GM21367 (cell line): ENCODE measurements at regions not wholly inside any gene's neighbourhood (a gene's known extent, or its start where the extent isn't known, plus 50 kb on each side); places are given as distances from the start of the nearest gene placed in this dataset.
"Not testable (repeated sequence)": the region's sequence is repeated elsewhere in the genome, so short reads cannot be mapped to it uniquely, and the experiment has no call there.

Experiments
- ATAC-seq: cut with Tn5 transposase; IDR thresholded peaks from one replicate; pipeline ENCODE4 v1.9.1; 2021; ENCODE audit not compliant: unreplicated experiment

DNA sequence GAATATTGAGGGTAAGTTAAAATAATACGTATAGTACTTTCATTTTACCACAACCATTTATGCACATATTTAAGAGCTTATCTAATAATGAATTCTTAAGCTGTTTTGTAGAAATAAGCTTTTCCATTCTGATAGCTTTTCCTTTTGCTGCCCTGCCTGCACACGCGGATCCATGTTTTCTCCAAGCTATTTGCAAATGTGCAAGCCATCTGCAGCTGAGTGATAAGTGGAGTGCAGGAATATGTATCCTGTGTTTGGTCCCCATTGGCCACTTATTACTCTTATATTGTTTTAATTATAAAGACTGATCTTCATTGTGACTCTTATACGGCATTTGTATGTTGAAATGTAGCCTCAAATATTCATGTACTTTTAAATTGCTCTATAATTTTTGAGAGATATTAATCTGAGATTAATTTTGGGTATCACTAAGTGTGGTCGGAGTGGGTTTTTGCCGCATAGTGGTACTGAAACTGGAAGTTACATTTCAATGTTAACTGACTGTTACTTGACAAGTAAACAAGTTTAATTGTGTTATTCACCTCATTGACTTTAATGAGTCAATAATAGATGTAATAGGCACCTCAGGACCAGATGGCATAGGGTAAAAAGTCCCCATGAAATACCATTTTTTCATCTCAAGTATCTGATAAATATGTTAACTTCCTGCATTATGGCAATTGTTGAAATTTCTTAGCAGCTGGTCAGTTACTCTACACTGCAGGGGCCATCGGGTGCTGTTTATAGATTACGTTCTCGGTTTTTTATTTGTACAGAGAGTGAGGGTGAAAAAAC is 1567.4 kb downstream of the EFNB2 start:
- no peak for ATAC-seq

DNA sequence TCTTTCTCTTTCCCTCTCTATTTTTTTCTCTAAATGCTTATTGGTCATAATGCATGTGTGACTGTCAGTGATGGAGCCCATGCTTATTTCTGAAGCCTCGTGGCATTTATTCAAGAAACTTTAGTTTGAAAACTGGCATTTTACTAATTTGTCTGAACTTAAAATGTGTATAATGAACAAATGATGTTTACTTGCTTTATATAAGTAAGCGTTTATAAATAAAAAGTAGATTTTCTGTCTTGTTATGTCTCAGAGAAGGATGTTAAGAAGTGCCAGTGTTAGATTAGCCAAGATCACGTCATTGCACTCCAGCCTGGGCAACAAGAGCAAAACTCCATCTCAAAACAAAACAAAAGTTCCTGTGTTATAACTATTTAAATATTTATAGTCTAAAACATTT is 1568.1 kb downstream of the EFNB2 start:
- no peak for ATAC-seq

DNA sequence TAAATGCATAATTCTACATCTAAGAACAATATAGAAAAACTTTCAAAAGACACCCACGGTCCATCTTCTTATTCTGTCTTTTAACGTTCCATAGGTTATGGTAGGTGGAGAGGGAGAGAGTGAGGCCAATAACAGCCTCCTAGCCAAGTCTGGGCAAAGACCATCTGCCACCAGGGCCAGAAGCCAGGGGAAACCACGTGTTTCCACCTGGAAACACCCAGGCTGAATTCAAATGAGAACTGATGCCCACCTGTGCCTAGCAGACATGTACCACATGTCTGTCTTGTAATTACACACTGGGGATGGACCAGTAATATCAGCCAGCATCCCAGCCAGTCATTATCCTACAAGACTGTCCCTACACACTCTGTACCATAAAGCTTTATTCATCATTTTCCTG is 1573.1 kb downstream of the EFNB2 start:
- no peak for ATAC-seq

DNA sequence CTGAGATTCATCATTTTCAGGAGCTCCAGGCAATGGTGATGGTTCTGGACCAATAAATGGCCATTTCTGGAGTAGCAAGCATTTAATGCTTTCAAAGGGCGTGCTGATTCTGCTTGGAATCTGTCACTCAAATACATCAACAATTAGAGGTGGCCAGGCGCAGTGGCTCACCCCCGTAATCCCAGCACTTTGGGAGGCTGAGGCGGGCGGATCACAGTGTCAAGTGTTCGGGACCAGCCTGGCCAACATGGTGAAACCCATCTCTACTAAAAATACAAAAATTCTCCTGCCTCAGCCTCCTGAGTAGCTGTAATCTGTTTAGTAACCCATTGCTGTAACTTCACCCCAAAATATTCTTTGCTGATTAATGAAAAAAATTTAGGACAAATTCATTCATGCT is 1574.2 kb downstream of the EFNB2 start:
- no peak for ATAC-seq

DNA sequence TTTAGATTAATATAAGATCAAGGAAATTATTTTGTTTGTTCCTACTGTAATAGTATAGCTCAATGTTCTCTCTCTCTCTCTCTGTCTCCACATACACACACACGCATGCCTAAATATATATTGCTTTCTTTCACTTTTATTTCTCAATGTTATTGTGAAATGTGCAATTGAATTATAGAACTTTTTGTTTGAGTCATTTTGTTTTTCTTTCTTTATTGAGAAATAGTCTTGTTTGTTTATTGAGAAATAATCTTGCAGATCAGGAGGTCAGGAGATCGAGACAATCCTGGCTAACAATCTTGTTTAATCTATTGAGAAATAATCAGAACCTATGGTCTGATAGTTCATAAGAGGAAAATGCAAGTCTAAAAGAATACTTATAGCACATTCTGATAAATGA is 1581.3 kb downstream of the EFNB2 start:
- no peak for ATAC-seq

DNA sequence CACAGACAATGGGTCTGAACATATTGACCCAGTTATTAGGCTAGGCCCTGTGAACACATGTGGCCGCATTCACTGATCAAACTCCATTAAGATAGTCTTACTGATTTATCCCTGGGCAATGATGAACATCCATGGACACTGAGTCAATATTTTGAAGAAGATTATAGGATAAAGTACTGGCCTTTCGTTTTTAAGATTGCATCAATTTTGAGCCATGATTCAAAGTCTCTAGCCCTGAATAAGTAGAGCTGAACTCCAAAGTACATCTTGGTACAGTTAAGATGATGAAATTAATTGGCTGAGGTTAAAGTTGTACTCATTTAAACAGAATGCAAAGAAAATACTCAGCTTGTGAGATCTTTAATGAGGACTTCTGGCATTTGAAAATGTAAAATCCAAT is 1581.9 kb downstream of the EFNB2 start:
- ATAC-seq: no peak

DNA sequence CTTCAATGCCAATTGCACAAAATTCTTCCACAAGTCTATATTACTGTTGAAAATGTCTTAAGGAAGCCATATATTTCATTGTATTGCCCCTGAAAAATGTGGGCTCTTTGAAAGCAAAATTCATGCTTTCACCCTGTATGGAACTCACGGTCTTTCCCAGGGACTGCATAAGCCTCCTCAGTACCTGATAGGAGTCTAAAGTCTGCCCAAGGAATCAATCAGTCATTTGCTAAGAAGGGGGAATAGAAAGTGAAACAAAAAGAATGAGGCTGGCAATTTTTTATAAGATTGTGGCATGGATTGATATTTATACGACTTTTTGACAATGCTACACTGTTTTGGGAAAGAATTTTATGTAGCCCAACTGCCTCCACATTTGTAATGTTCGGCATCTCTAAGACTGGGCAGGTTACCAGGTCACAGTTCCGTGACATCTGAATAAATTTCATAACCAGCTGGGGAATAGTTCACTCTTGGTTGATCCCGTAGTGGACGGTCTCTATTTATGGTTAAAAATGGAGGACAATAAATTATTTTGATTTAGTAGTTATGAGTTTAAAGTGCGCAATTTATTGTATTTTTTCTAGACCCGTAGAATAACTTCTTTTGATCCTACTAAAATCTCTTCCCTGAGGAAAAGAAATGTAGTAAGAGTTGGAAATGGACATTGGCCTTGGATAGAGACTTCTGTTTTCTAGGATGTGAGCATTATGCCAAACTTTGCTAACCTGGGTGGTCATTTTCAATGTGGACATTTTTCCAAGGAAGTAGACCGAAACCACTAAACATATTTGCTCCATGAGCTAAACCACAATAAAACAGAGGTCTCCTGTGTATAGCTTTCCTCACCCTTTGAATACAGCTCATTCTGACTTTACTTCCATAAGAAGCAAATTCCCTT is 1585.4 kb downstream of the EFNB2 start:
- ATAC-seq: no peak

DNA sequence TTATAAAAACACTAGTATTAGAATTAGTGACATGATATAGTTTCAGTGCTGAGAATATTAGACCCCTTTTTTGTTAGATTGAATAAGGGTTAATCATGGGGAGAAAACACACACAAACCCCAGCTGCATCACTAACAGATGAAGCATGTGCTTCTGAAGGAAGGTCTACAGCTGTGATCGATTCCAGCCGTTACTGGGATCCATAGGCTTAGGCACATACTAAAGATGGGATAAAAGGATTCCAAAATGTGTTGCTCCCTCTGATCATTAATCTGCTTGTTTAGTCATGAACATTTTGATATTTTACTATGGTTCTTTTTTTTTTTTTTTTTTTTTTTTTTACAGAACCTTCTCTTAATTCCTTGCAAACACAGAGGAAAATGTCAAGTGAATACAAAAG is 1591.3 kb downstream of the EFNB2 start:
- no peak for ATAC-seq

DNA sequence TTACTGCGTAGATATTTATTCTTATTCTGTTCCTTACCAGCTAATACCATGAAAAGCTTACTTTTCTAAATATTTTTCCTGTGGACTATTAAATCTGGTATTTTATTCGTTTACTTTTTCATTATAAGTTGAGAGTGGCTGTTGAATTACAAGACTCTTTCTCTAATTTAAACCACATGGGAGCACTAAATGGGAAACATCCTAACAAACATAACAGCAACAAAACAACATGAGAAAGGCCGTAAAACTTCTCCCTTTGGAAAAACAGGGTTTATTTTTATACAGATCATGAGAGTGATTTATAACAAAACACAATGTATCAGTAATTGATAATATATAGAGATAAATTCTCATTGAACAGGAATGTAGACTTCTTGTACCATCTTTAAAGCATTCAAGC is 1592.1 kb downstream of the EFNB2 start:
- ATAC-seq: no peak

DNA sequence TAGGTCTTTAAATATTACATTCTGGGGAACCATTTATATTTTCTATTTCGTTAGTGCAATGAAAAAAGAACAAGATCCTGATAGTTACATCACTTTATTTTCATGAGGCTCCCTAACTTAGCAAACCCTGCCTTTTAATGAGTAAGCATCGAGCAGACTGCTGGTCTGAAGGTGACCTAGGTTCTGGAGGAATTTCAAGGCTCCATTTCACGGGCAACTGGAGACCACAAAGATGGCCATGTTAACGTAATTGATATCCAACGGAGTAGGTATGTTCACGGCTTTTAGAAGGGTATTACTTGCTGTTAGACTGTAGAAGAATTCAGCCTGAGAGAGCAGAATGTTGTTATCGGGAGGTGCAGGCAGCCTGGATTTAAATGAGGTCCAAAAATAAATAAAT is 1597.6 kb downstream of the EFNB2 start:
- no peak for ATAC-seq

DNA sequence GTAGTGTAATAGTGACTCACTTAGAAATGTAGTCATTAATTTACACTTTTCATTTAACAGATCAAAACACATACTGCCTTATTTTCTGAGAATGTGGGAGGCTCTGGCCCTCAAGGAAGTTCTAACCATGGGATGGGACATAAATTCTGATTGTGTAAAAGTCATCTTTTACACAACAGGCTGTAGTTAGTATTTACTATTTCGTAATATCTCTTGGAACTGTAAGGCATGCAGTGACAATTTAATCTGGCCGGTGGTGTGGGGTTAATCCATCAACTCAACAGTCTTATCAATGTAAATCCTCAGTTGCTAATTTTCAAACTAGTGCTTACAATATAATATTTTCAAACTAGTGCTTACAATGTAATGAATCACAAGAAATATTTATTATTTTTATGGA is 1599.2 kb downstream of the EFNB2 start:
- no peak for ATAC-seq

DNA sequence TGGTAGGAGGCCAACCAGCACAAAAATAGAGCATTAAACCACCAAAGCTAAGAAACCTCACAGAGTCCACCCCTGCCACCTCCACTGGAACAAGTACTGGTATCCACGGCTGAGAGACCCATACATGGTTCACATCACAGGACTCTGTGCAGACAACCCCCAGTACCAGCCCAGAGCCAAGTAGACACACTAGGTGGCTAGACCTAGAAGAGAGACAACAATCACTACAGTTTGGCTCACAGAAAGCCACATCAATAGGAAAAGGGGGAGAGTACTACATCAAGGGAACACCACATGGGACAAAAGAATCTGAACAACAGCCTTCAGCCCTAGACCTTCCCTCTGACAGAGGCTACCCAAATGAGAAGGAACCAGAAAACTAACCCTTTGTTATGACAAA is 1614.9 kb downstream of the EFNB2 start:
- not testable (repeated sequence) for ATAC-seq

DNA sequence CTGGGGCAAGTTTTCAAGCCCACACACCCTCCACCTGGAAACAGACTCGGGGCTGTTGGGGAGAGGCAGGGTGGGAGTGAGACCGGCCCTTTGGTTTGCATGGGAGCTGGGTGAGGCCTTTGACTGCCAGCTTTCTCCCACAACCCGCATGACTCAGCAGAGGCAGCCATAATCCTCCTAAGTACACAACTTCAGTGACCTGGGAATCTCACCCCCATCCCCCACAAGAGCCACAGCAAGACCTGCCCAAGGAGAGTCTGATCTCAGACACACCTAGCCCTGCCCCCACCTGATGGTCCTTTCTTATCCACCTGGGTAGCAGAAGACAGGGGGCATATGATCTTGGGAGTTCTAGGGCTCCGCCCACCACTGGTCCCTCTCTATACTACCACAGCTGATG is 1615.4 kb downstream of the EFNB2 start:
- no peak for ATAC-seq

DNA sequence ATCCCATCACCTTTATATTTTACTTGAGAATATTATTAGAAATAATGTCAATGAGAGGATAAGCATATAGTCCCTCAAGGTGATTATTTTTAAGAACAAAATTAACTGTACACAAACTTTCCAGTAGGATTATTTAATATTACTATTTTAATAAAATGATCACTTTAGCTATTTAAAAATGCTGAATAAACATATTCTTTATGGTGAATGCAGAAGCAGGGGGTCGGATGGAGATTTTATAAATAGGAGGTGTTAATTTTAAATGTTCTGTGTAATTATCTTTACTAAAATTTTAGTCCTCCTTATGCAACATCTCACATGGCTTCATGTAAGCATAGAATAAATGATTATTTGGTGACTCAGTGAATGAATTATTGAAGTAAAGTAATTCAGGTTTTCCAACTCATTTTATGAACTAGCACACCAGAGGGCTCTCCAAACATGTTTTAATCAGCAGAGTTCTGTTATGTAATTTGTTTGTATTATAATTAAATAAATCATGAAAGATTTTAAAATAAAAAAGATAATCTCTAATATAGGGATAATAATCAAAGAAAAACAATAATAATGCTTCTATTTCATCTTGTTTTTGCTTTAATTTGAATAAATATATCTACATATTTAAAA is 1635.2 kb downstream of the EFNB2 start:
- ATAC-seq: no peak

DNA sequence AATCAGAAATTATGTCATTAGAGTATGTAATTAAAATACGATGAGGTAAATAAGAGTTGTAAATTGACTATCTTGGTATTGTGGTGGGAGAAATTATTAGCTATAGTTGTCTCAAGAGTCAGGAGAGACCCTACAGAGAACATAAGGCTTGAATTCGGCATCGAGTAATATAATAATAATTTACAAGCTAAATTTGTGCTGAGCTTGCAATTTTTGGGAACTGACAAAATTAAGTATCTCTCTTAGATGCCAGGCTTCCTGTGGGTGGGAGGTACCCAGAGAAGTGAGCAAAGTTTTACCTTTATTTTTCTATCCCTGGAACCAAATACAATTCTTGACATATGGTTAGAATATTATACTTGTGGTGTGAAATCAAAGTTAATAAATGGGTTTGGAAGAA is 1637.0 kb downstream of the EFNB2 start:
- no peak for ATAC-seq

DNA sequence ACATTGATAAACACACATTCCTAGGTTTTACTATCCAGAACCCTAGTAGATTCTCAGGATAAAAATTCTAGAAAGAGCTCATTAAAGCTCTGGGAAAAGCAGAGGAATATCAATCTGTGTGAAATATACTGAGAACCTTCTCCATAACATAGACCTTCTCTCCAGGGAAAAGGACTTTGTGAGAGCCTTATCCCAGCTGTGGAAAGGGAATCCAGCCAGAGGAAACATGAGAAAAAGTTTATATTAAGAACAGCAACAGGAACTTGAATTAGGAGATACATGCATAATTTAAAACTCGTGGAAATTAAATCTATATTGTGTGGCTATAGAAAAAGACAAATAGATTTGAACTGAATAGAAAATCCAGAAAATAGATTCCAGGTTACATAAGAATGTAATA is 1639.9 kb downstream of the EFNB2 start:
- no peak for ATAC-seq

DNA sequence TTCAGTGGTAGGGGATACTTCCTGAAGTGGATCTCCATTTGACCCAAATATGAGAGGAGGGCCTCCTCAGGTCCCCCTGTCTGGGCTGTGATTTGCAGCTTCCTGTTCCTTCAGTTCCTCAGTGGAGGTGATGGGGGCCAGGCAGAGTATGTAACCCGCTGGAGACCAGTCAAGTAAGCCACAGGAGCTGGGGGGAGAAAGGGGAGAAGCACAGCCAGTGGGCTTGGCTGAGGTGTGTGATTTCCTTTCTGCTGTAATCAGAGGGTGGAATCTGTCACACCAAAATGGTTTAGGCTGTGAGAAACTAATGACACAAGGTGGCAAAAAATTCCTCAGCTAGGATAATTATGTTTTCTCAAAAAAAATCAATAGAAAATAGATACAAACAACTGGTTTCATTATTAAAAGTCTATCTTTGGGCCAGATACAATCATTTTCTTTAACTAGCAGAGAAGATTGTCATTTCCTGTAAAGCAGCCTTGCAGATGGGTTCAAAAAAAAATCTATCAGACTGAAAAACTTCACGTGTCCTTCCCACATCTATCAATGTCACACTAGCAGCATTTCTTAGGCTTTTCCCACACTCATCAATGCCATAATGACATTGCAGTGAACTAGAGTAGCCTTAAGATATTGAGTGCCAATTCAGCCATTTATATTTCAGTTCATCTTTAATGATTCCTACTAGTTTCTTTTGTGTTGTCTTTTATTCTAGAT is 1660.3 kb downstream of the EFNB2 start:
- no peak for ATAC-seq

DNA sequence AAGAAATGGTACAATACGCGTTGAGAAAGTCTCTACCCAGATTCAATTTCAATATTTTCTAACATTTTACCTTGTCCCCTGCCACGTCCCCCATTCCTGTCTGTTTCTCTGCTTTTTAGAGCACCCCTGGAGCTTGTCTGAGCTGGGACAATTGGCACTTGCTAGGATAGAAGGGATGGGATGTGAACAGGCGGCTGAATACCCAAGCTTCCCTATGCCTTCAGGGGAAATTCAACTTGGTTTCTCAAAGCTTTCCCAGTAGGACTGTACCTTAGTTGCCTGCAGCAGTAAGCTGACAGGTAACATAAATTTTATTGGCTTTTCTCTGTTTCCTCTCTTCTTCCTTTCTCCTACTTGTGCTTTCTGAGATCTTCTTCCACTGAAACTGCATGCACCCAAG is 1663.3 kb downstream of the EFNB2 start:
- no peak for ATAC-seq

DNA sequence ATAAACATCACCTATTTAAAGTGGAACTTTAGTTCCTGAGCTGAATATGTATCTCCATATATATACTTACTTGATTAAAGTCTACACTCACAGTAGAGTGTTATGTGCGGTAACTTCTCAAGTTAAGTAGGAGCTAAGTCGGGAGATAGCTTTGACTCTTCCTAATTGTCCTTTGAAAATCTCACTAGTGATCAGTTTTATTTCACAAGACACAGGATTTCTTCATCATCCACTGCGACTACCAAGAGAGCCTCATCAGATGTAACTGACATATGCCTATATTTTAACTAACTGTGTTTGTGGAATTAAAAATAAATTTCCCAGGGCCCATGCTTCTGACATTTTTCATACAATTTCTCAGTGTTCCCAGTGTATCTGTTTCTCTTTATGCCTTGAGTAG is 1664.0 kb downstream of the EFNB2 start:
- no peak for ATAC-seq

DNA sequence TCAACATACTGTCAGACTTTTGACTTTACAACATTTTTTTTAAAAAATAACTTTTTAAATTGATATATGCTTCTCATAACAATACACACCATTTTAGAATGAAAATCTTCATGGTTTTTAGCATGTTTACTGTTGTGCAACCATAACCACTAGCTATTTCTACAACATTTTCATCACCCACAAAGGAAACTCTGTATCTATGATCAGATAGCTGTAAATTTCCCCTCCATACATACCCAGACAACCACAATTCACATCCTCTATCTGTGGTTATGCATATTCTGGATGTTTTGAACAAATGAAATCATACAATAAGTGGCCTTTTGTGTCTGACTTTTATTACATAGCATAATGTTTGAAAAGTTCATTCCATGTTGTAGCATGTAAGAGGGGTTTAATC is 1666.0 kb downstream of the EFNB2 start:
- ATAC-seq: no peak

DNA sequence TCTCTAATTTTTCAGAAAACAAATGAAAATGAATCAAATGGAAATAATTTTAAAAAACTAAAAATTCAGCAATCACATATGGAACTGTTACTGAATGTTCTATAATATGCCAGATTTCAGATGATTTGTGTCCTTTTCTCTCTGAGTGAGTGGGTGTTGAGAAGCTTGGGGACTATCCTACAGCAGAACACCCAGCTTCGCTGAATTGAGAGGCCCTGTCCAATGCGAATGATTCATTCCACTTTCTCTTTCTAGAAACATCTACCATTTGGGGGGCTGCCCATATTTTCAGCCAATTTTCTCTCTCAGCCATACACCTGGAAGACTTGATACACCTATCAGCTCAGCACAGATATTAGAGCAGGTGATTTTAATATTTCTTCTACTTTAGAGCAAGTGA is 1666.7 kb downstream of the EFNB2 start:
- ATAC-seq: no peak
